AG10803 (cell line): ENCODE measurements at regions not wholly inside any gene's neighbourhood (a gene's known extent, or its start where the extent isn't known, plus 50 kb on each side); places are given as distances from the start of the nearest gene placed in this dataset.

Experiments used
- DNase-seq: peaks from one replicate; pipeline ENCODE4 v3.0.0; 2010; ENCODE audit warnings: low read depth
- H3K4me3 ChIP-seq: 2 replicates; pipeline ENCODE4 v1.5.1; 2011; ENCODE audit warnings: mild to moderate bottlenecking, low read length, control low read depth
- TF ChIP-seq, protein P1 (sequence below): conservative IDR thresholded peaks from 2 replicates; pipeline ENCODE4 v1.5.1; 2011; ENCODE audit warnings: mild to moderate bottlenecking, low read length, control low read depth, inconsistent platforms

DNA sequence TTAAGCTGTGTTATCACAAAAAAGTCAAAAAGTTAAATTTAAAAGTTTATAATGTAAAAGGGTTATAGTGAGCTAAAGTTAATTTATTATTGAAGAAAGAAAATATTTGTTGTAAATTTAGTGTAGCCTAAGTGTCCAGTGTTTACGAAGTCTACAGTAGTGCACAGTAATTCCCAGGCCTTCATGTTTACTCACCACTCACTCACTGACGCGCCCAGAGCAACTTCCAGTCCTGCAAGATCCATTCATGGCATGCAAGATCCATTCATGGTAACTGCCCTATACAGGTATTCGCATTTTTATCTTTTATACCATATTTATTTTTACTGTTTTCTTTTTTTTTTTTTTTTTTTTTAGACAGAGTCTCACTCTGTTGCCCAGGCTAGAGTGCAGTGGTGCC, 69.5 kb downstream of the TPRA1 start:
- DNase-seq: no peak
- H3K4me3 ChIP-seq: no peak overlapping the region
- TF ChIP-seq, protein P1, sequence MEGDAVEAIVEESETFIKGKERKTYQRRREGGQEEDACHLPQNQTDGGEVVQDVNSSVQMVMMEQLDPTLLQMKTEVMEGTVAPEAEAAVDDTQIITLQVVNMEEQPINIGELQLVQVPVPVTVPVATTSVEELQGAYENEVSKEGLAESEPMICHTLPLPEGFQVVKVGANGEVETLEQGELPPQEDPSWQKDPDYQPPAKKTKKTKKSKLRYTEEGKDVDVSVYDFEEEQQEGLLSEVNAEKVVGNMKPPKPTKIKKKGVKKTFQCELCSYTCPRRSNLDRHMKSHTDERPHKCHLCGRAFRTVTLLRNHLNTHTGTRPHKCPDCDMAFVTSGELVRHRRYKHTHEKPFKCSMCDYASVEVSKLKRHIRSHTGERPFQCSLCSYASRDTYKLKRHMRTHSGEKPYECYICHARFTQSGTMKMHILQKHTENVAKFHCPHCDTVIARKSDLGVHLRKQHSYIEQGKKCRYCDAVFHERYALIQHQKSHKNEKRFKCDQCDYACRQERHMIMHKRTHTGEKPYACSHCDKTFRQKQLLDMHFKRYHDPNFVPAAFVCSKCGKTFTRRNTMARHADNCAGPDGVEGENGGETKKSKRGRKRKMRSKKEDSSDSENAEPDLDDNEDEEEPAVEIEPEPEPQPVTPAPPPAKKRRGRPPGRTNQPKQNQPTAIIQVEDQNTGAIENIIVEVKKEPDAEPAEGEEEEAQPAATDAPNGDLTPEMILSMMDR: no peak

DNA sequence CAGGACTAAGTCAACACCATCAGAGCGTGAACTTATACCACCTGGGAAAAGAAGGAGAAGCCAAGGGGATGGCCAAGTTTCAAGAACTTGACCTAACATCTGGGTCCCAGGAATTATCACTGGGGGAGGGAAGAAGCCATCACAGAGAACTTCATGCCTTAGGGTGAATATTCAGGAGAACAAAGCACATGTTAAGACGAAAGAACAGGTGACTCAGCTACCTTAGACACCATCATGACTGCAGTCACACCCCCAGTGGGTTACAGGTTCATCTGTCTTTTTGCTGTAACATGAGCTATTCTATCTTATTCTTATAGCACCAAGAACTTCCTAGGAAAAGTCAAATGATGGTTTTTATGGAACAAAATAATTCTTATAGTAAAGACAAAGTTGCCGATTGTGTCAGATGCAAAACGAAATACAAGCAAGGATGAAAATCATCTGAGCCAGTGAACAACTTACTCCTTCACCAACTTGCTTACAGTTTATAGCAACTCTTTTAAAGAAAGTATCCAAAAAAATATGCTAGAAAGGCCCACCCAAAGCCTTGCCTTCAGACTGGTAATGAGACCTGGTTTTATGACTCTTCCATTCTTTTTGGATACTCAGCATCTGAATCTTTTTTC, 72.0 kb downstream of the TPRA1 start:
- TF ChIP-seq, protein P1: no peak
- DNase-seq: no peak
- H3K4me3 ChIP-seq: no peak overlapping the region

DNA sequence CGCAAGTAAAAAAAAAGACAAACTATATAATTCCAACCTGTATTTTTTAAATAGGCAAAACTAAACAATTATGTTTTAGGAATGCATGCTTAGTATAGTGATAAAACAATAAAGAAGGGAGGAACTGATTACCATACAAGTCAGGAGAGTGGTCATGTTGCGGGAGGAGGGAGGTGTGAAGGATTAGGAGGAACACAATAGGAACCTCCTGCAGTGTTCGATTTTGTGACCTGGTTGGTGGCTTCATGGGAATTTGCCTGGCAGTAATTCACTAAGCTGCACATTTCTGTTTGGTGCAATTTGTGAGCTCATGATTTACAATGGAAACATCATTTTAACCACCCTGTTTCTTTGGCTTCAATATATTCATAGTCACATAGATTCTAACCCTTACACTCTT, 78.3 kb downstream of the TPRA1 start:
- TF ChIP-seq, protein P1: no peak
- DNase-seq: no peak
- no peak overlapping the region for H3K4me3 ChIP-seq

DNA sequence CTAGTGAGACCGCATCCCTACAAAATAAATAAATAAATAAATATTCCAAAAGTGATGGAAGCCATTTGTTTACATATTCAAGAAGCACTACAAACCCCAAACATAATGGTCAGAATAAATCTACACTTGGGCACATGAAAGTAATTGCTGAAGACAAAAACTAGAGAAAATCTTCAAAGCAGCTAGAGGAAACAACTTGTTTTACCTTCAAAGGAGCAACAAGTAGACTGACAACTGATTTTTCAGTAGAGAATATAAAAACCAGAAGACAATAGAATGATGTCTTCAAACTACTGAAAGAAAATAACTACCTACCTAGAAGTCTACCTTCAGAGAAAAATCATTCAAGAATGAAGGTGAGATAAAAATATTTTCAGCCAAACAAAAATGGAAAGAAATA, 89.4 kb downstream of the TPRA1 start:
- TF ChIP-seq, protein P1: no peak
- no peak overlapping the region for H3K4me3 ChIP-seq
- DNase-seq: no peak

DNA sequence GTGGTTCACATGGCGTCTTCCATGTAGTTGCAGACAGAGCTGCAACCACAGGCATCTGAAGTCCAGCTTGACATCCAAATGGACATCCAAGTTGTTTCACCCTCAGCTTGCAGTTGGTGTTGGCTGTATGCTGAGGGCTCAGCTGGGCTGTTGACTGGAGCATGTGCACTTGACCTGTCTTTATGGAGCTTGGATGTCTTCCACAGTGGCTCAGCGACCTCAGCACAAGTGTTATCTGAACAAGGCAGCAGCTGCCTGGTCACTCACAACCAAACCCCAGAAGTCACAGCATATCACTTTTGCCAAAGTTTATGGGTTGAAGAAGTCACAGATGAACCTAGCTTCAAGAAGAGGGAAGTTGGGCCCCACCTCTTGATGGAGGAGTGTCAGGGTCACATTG, 92.9 kb downstream of the TPRA1 start:
- no peak overlapping the region for H3K4me3 ChIP-seq
- no peak for DNase-seq
- TF ChIP-seq, protein P1: no peak

DNA sequence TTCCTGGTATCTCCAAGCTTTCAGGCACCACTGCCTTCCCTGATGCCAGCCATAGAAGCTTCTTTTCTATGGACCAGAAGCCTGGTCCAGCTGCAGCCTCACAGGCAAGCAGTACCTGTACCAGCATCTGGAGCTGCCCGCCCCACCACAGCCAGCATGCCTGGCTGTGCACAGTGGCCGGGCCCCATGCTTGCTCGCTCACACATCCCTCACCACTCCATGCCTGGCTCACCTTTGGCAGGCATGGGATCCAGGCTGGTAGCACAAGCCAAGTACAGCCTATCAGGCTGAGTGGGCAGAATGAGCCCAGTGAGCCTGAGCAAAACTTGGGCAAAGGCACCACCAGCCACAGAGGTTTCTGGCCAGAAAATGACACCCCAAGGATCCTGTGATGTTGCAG, 93.4 kb downstream of the TPRA1 start:
- DNase-seq: no peak
- TF ChIP-seq, protein P1: no peak
- no peak overlapping the region for H3K4me3 ChIP-seq

DNA sequence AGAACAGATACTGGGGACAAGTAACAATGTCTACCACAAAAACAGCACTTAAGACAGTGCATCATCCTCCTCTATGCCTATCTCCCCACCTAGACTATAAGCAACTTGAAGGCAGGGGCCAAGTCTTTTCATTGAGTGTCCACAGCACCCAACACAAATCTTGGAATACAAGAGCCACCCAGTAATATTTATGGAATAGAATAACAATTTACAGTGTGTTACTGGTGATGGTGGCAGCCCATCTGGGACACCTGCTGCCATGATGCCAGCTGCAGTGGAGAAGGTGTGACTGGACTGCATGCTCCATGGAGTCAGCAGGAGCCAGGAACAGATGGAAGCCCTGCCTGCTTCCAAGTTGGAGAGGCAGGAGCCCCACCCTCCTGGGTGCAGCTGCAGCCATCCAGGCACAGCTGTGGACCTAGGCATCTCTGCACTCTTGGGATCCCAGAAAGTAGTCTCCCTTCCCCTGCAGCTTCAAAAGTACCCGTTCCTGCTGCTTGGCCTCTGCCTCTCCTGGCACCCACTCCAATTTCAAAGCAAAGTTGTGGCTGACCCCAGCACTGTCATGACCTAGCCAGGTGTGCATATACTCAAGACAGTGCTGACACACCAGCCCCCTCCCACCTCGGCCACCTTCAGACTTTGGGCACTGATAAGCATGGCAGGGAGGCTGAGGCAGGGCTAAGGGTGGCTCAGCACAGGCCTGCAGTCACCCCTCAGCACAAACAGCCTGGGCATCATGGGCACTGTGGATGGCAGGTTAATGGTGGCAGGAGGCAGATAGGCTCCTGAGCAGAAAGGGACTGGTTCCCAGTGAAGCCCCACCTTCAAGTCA, 94.5 kb downstream of the TPRA1 start:
- TF ChIP-seq, protein P1: no peak
- no peak for DNase-seq
- H3K4me3 ChIP-seq: no peak overlapping the region
